Osteocyte (in vitro differentiated cells): ENCODE measurements at regions not wholly inside any gene's neighbourhood (a gene's known extent, or its start where the extent isn't known, plus 50 kb on each side); places are given as distances from the start of the nearest gene placed in this dataset.

Source experiments
- DNase-seq: peaks from one replicate; pipeline ENCODE4 v3.0.0; 2021; ENCODE audit warnings: mixed read lengths; ENCODE audit not compliant: unreplicated experiment; ENCODE audit errors: extremely low spot score
- H3K27ac Mint-ChIP-seq: one replicate; pipeline ENCODE4 v1.8.0; 2021; ENCODE audit warnings: mild to moderate bottlenecking, mixed read lengths; ENCODE audit not compliant: unreplicated experiment
- H3K27me3 Mint-ChIP-seq: one replicate; pipeline ENCODE4 v1.8.0; 2021; ENCODE audit warnings: mixed read lengths; ENCODE audit not compliant: unreplicated experiment
- H3K36me3 Mint-ChIP-seq: one replicate; pipeline ENCODE4 v1.8.0; 2021; ENCODE audit warnings: mixed read lengths; ENCODE audit not compliant: unreplicated experiment
- H3K4me1 Mint-ChIP-seq: one replicate; pipeline ENCODE4 v1.8.0; 2021; ENCODE audit warnings: mixed read lengths; ENCODE audit not compliant: unreplicated experiment
- H3K4me3 Mint-ChIP-seq: one replicate; pipeline ENCODE4 v1.8.0; 2021; ENCODE audit warnings: mild to moderate bottlenecking, moderate library complexity, mixed read lengths; ENCODE audit not compliant: unreplicated experiment
- H3K9me3 Mint-ChIP-seq: one replicate; pipeline ENCODE4 v1.8.0; 2021; ENCODE audit warnings: mixed read lengths; ENCODE audit not compliant: unreplicated experiment
- CTCF ChIP-seq: fragments of 200-600 bp; sonication (generic); IDR thresholded peaks from 2 replicates; pipeline ENCODE4 v1.5.0; 2021; ENCODE audit warnings: antibody characterized with exemption, mild to moderate bottlenecking, moderate library complexity

- H3K4me1 Mint-ChIP-seq: no peaks in the 10 kb centered on the region
- H3K4me3 Mint-ChIP-seq: no peak overlapping the region
- no peak overlapping the region for H3K27ac Mint-ChIP-seq
- TF ChIP-seq CTCF: no peak
- DNase-seq: no peak
- H3K27me3 Mint-ChIP-seq: no peaks in the 10 kb centered on the region
- H3K36me3 Mint-ChIP-seq: no peaks in the 10 kb centered on the region
- peaks cover 26% of the 10 kb centered on the region for H3K9me3 Mint-ChIP-seq
These were observed 240.0 kb upstream of the LARGE1 start for GRCh38 chr22:34160141-34160783.

GRCh38 chr22:34161431-34162123 lies 241.3 kb upstream of the LARGE1 start:
- H3K4me3 Mint-ChIP-seq: no peak overlapping the region
- no peak for DNase-seq
- no peak for TF ChIP-seq CTCF
- H3K9me3 Mint-ChIP-seq: peaks cover 28% of the 10 kb centered on the region
- no peak overlapping the region for H3K27ac Mint-ChIP-seq
- H3K27me3 Mint-ChIP-seq: no peaks in the 10 kb centered on the region
- no peaks in the 10 kb centered on the region for H3K4me1 Mint-ChIP-seq
- H3K36me3 Mint-ChIP-seq: no peaks in the 10 kb centered on the region

GRCh38 chr22:34198976-34199375 lies 278.7 kb upstream of the LARGE1 start:
- TF ChIP-seq CTCF: no peak
- Mint-ChIP-seq H3K9me3 (peaks cover 30% of the 10 kb centered on the region), H3K27ac (no peak overlapping the region), H3K36me3 (no peaks in the 10 kb centered on the region), H3K4me3 (no peak overlapping the region), H3K4me1 (no peaks in the 10 kb centered on the region), H3K27me3 (no peaks in the 10 kb centered on the region)
- DNase-seq: no peak

- TF ChIP-seq CTCF: no peak
- no peak for DNase-seq
- Mint-ChIP-seq H3K9me3 (peaks cover 61% of the 10 kb centered on the region), H3K27me3 (no peaks in the 10 kb centered on the region), H3K4me3 (no peak overlapping the region), H3K36me3 (no peaks in the 10 kb centered on the region), H3K4me1 (no peaks in the 10 kb centered on the region), H3K27ac (no peak overlapping the region)
These were observed 290.0 kb upstream of the LARGE1 start for GRCh38 chr22:34210301-34210700.

GRCh38 chr22:34214372-34214771 lies 294.1 kb upstream of the LARGE1 start:
- no peaks in the 10 kb centered on the region for H3K27me3 Mint-ChIP-seq
- H3K9me3 Mint-ChIP-seq: peaks cover 73% of the 10 kb centered on the region
- H3K27ac Mint-ChIP-seq: no peak overlapping the region
- TF ChIP-seq CTCF: no peak
- DNase-seq: no peak
- H3K36me3 Mint-ChIP-seq: no peaks in the 10 kb centered on the region
- H3K4me1 Mint-ChIP-seq: no peaks in the 10 kb centered on the region
- H3K4me3 Mint-ChIP-seq: no peak overlapping the region
